HepG2 (cell line): ENCODE measurements at regions not wholly inside any gene's neighbourhood (a gene's known extent, or its start where the extent isn't known, plus 50 kb on each side); places are given as distances from the start of the nearest gene placed in this dataset.

Source experiments
- ADNP ChIP-seq: sonication (generic); formaldehyde crosslinking; IDR thresholded peaks from 2 replicates; pipeline ENCODE4 v1.4.0; 2020; ENCODE audit warnings: missing genetic modification reagents
- AHR ChIP-seq: IDR thresholded peaks from 2 replicates; pipeline ENCODE4 v1.6.1; 2018; ENCODE audit warnings: missing genetic modification reagents, missing compliant biosample characterization
- CREB1 ChIP-seq, 2 experiments: fragments of 450-650 bp in 1 of 2; IDR thresholded peaks; 2 replicates each; pipeline ENCODE4 v1.6.1; 2016 to 2017; ENCODE audit warnings: control low read depth in 1 of 2, mild to moderate bottlenecking in 1 of 2, missing compliant biosample characterization in 1 of 2, missing genetic modification characterization in 1 of 2
- EEA1 ChIP-seq: sonication (generic); formaldehyde crosslinking; IDR thresholded peaks from 2 replicates; pipeline ENCODE4 v1.5.1; 2020; ENCODE audit warnings: mild to moderate bottlenecking, missing genetic modification reagents, borderline replicate concordance
- FIP1L1 ChIP-seq: fragments of 200-400 bp; formaldehyde crosslinking; IDR thresholded peaks from 2 replicates; pipeline ENCODE4 v1.6.1; 2018; ENCODE audit warnings: low read depth, mild to moderate bottlenecking, low read length, moderate library complexity, borderline replicate concordance; ENCODE audit not compliant: insufficient read depth
- FOXK2 ChIP-seq: fragments of 450-650 bp; IDR thresholded peaks from 2 replicates; pipeline ENCODE4 v1.6.1; 2016
- GRHL1 ChIP-seq: sonication (generic); formaldehyde crosslinking; conservative IDR thresholded peaks from 2 replicates; pipeline ENCODE4 v1.8.0; 2022; ENCODE audit warnings: missing genetic modification reagents
- HMG20A ChIP-seq: IDR thresholded peaks from 2 replicates; pipeline ENCODE4 v1.6.1; 2016; ENCODE audit warnings: borderline replicate concordance
- HNRNPUL1 ChIP-seq: fragments of 200-400 bp; formaldehyde crosslinking; IDR thresholded peaks from 2 replicates; pipeline ENCODE4 v1.6.1; 2017; ENCODE audit warnings: low read depth, mild to moderate bottlenecking, low read length, moderate library complexity
- HOXA3 ChIP-seq: sonication (generic); formaldehyde crosslinking; IDR thresholded peaks from 2 replicates; pipeline ENCODE4 v1.5.0; 2020; ENCODE audit warnings: missing genetic modification reagents
- KDM4B ChIP-seq: sonication (generic); formaldehyde crosslinking; IDR thresholded peaks from 2 replicates; pipeline ENCODE4 v1.4.0; 2020; ENCODE audit warnings: missing genetic modification reagents
- MAFG ChIP-seq: sonication (generic); formaldehyde crosslinking; IDR thresholded peaks from 2 replicates; pipeline ENCODE4 v1.5.1; 2020; ENCODE audit warnings: mild to moderate bottlenecking, missing genetic modification reagents
- MLX ChIP-seq: IDR thresholded peaks from 2 replicates; pipeline ENCODE4 v1.6.1; 2016
- NFE2 ChIP-seq: sonication (generic); formaldehyde crosslinking; IDR thresholded peaks from 2 replicates; pipeline ENCODE4 v1.4.0; 2020; ENCODE audit warnings: missing genetic modification reagents
- PITX1 ChIP-seq: sonication (generic); formaldehyde crosslinking; IDR thresholded peaks from 2 replicates; pipeline ENCODE4 v1.5.1; 2020; ENCODE audit warnings: mild to moderate bottlenecking, missing genetic modification reagents
- PREB ChIP-seq: sonication (generic); formaldehyde crosslinking; IDR thresholded peaks from 2 replicates; pipeline ENCODE4 v1.4.0; 2020; ENCODE audit warnings: missing genetic modification reagents
- SMARCC2 ChIP-seq: fragments of 450-650 bp; IDR thresholded peaks from 2 replicates; pipeline ENCODE4 v1.6.1; 2017; ENCODE audit warnings: antibody characterized with exemption, mild to moderate bottlenecking
- SRSF4 ChIP-seq: fragments of 200-400 bp; formaldehyde crosslinking; IDR thresholded peaks from one replicate; pipeline ENCODE4 v1.6.1; 2018; ENCODE audit warnings: mild to moderate bottlenecking, low read depth, low read length, moderate library complexity; ENCODE audit not compliant: poor library complexity, severe bottlenecking
- SSRP1 ChIP-seq: IDR thresholded peaks from 2 replicates; pipeline ENCODE4 v1.6.1; 2016; ENCODE audit warnings: control low read depth
- TGIF2 ChIP-seq: IDR thresholded peaks from 2 replicates; pipeline ENCODE4 v1.6.1; 2016; ENCODE audit warnings: control low read depth, missing compliant biosample characterization
- ZBTB7B ChIP-seq: sonication (generic); formaldehyde crosslinking; IDR thresholded peaks from 2 replicates; pipeline ENCODE4 v1.4.0; 2020; ENCODE audit warnings: missing genetic modification reagents
- ZNF337 ChIP-seq: sonication (generic); formaldehyde crosslinking; IDR thresholded peaks from 2 replicates; pipeline ENCODE4 v1.5.1; 2020; ENCODE audit warnings: missing genetic modification reagents, low read depth, mild to moderate bottlenecking, borderline replicate concordance
- TF ChIP-seq, protein P1 (sequence below): sonication (generic); formaldehyde crosslinking; IDR thresholded peaks from 2 replicates; pipeline ENCODE4 v1.5.0; 2020; ENCODE audit warnings: mild to moderate bottlenecking, missing genetic modification reagents

- TF ChIP-seq GRHL1 (CRISPR knock-in tag) (no peak), FIP1L1 (no peak), SRSF4 (no peak), HMG20A (CRISPR knock-in tag) (peak; percentile 52; the same call in 1 of the 2 replicates), SMARCC2 (no peak), SSRP1 (no peak), PITX1 (CRISPR knock-in tag) (no peak), PREB (CRISPR knock-in tag) (no peak), FOXK2 (no peak), KDM4B (CRISPR knock-in tag) (0 out of 2 replicates have a peak, but pooled peaks have one; percentile 40), EEA1 (no peak), HOXA3 (CRISPR knock-in tag) (peak; percentile 29; the same call in 1 of the 2 replicates), MAFG (no peak), ZNF337 (CRISPR knock-in tag) (no peak), NFE2 (no peak), MLX (CRISPR knock-in tag) (peak; percentile 67), HNRNPUL1 (no peak), TGIF2 (CRISPR knock-in tag) (no peak), ADNP (CRISPR knock-in tag) (no peak), CREB1 (IDR thresholded peaks at IDR 0.05) (no peak), CREB1 (CRISPR knock-in tag; IDR thresholded peaks at IDR 0.05) (no peak), ZBTB7B (CRISPR knock-in tag) (no peak), AHR (CRISPR knock-in tag) (no peak)
- TF ChIP-seq, protein P1, sequence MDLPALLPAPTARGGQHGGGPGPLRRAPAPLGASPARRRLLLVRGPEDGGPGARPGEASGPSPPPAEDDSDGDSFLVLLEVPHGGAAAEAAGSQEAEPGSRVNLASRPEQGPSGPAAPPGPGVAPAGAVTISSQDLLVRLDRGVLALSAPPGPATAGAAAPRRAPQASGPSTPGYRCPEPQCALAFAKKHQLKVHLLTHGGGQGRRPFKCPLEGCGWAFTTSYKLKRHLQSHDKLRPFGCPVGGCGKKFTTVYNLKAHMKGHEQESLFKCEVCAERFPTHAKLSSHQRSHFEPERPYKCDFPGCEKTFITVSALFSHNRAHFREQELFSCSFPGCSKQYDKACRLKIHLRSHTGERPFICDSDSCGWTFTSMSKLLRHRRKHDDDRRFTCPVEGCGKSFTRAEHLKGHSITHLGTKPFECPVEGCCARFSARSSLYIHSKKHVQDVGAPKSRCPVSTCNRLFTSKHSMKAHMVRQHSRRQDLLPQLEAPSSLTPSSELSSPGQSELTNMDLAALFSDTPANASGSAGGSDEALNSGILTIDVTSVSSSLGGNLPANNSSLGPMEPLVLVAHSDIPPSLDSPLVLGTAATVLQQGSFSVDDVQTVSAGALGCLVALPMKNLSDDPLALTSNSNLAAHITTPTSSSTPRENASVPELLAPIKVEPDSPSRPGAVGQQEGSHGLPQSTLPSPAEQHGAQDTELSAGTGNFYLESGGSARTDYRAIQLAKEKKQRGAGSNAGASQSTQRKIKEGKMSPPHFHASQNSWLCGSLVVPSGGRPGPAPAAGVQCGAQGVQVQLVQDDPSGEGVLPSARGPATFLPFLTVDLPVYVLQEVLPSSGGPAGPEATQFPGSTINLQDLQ (CRISPR knock-in tag) = no peak
These were observed 72.4 kb upstream of the VSTM5 start (continued) for GRCh38 chr11:93922830-93923229.
